ENCODE measurements at regions not wholly inside any gene's neighbourhood (a gene's known extent, or its start where the extent isn't known, plus 50 kb on each side); places are given as distances from the start of the nearest gene placed in this dataset.

DNA sequence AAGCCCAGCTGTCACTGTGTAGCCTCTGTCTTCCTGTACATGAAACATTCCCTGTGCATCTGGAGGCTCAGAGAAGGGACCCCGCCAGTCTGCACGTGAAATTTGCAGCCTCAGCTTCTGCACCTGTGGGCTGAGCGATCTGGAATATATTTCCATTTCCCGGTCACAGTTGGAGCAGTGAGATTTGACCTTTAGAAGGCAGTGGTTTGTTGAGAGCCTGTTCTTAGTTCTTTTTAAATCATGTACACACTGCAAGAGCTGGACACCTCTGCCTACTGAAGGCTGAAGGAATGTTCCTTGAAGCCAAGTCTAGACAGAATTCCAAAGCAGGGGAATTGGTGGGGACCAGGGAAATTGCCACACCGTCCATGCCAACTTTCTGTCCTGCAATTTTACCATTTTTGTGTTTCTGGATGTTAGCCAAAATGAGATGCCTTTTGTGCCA is 706.6 kb downstream of the INHBA start:
- H3K4me3 Mint-ChIP-seq = no peak overlapping the region

GRCh38 chr7:40990841-40991240 is 712.0 kb downstream of the INHBA start:
- no peak overlapping the region for H3K4me3 Mint-ChIP-seq
- H3K27ac Mint-ChIP-seq = no peak overlapping the region
- H3K36me3 Mint-ChIP-seq = no peaks in the 10 kb centered on the region
- H3K9me3 Mint-ChIP-seq = peaks cover 6% of the 10 kb centered on the region
- H3K4me1 Mint-ChIP-seq = no peaks in the 10 kb centered on the region
- H3K27me3 Mint-ChIP-seq = no peaks in the 10 kb centered on the region

More for the DNA sequence above, 706.6 kb downstream of the INHBA start:
- no peak overlapping the region for H3K27ac Mint-ChIP-seq
- no peaks in the 10 kb centered on the region for H3K36me3 Mint-ChIP-seq
- H3K4me1 Mint-ChIP-seq = no peaks in the 10 kb centered on the region
- H3K9me3 Mint-ChIP-seq = peaks cover 4% of the 10 kb centered on the region
- no peaks in the 10 kb centered on the region for H3K27me3 Mint-ChIP-seq

DNA sequence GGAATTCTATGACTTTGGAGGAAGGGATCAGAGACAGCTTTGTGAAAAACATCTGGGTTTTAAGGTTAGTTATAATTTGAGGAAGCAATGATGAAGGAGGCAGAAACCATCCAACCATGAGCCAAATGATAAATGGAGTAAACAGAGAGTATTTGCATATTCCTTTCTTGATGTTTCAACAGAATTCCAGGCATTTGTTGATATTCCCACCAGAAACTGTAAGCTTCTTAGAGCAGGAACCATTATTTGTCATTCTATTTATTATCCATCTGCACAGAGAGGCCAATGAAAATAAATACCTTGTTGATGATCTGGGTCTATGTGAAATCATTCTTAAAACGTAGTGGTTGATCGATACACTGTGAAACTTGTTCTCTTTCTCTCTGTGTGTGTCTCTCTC is 715.3 kb downstream of the INHBA start:
- no peaks in the 10 kb centered on the region for H3K27me3 Mint-ChIP-seq
- H3K27ac Mint-ChIP-seq = no peak overlapping the region
- H3K4me1 Mint-ChIP-seq = no peaks in the 10 kb centered on the region
- no peaks in the 10 kb centered on the region for H3K36me3 Mint-ChIP-seq
- H3K4me3 Mint-ChIP-seq = no peak overlapping the region
- H3K9me3 Mint-ChIP-seq = peaks cover 11% of the 10 kb centered on the region

DNA sequence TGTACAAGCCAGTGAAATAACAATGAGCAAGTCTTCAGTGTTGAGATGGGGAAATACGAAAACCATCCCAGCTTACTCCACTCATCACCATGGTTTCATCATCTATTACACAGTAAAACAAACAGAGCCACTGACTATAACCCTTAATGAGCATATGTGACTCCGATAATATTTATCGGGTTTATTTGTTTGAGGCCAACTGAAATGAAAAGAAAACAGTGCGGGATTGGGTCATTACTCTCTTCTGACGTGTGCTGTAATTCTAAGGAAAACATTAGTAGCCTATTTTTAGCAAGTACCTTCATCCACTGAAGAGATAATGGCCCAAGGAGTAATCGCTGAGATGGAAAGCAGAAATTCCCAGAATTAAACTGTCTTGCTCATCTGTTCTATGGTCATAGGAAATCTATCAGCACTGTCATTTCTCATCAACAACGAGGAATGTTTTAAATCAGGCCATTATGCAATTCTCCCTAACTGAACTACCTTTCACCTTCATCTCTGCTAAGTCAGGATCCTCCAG is 716.5 kb downstream of the INHBA start:
- Mint-ChIP-seq H3K9me3 (peaks cover 16% of the 10 kb centered on the region), H3K36me3 (no peaks in the 10 kb centered on the region), H3K27ac (no peak overlapping the region), H3K4me3 (no peak overlapping the region), H3K4me1 (no peaks in the 10 kb centered on the region), H3K27me3 (no peaks in the 10 kb centered on the region)

GRCh38 chr7:40983111-40983510 is 719.8 kb downstream of the INHBA start:
- H3K4me1 Mint-ChIP-seq = no peaks in the 10 kb centered on the region
- H3K4me3 Mint-ChIP-seq = no peak overlapping the region
- no peaks in the 10 kb centered on the region for H3K36me3 Mint-ChIP-seq
- H3K27ac Mint-ChIP-seq = no peak overlapping the region
- no peaks in the 10 kb centered on the region for H3K27me3 Mint-ChIP-seq
- peaks cover 12% of the 10 kb centered on the region for H3K9me3 Mint-ChIP-seq

DNA sequence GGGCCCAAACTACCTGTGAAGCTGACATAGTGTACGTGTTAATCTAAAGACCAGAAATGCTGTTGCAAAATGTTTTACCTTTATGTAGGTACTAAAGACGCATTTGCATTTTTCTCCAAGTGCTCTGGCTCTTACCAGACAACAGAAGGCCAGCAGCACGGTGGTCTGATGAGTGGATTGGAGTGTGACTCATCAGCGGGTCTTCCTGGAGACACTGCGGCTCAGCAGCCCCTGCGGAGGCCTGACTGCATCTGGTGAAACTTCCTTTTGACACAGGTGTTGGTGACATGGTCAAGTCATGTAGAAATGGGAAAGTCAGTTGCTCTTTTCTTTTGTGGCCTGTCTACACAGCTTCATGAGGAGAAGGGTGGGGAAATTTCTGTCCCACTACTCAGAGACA is 723.6 kb downstream of the INHBA start:
- H3K9me3 Mint-ChIP-seq = peaks cover 8% of the 10 kb centered on the region
- H3K4me1 Mint-ChIP-seq = no peaks in the 10 kb centered on the region
- no peaks in the 10 kb centered on the region for H3K36me3 Mint-ChIP-seq
- no peak overlapping the region for H3K4me3 Mint-ChIP-seq
- H3K27me3 Mint-ChIP-seq = no peaks in the 10 kb centered on the region
- no peak overlapping the region for H3K27ac Mint-ChIP-seq

GRCh38 chr7:40978047-40978446 is 724.8 kb downstream of the INHBA start:
- H3K4me1 Mint-ChIP-seq = no peaks in the 10 kb centered on the region
- no peak overlapping the region for H3K27ac Mint-ChIP-seq
- no peak overlapping the region for H3K4me3 Mint-ChIP-seq
- H3K36me3 Mint-ChIP-seq = no peaks in the 10 kb centered on the region
- peaks cover 8% of the 10 kb centered on the region for H3K9me3 Mint-ChIP-seq
- H3K27me3 Mint-ChIP-seq = no peaks in the 10 kb centered on the region

DNA sequence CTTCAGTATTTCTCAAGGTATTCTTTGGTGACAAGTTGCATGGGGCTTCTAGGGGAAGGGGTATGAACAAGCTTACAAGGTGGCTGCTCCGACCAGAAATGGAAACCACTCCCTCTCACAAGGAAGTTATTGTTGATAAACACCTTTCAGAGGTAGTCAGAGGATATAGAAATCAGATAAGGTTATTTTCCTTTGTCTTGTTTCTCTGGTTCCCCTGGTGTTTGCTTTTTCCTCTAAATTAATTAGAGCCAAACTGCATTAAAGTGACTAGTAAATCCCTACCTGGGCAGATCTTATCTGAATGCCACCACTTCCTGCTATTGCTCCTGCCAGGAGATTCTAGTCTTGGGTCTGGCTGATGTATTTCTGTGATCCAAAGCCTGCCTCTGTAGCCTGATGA is 725.4 kb downstream of the INHBA start:
- Mint-ChIP-seq H3K36me3 (no peaks in the 10 kb centered on the region), H3K27ac (no peak overlapping the region), H3K9me3 (peaks cover 8% of the 10 kb centered on the region), H3K27me3 (no peaks in the 10 kb centered on the region), H3K4me3 (no peak overlapping the region), H3K4me1 (no peaks in the 10 kb centered on the region)

GRCh38 chr7:40972426-40972825 is 730.5 kb downstream of the INHBA start:
- H3K36me3 Mint-ChIP-seq = no peaks in the 10 kb centered on the region
- H3K4me3 Mint-ChIP-seq = no peak overlapping the region
- H3K9me3 Mint-ChIP-seq = no peaks in the 10 kb centered on the region
- no peak overlapping the region for H3K27ac Mint-ChIP-seq
- H3K27me3 Mint-ChIP-seq = no peaks in the 10 kb centered on the region
- no peaks in the 10 kb centered on the region for H3K4me1 Mint-ChIP-seq

DNA sequence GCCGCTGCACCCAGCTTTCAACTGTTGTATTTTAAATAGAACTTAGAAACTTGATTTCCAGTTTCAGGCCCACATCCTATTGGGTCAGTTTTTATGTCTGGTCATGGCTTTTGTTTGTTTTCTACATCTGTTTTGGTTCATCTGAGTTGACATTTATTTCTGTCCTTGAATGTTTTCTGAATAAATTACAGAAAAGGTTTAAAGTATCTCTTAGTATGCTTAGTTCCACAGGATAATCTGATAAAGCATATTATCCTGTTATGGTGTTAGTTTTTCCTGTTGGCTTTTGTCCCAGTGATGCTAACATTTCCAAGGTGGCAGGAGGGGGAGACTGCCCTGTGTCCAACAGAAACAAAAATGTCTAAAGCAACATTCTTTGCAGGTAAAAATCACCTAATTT is 733.2 kb downstream of the INHBA start:
- H3K27ac Mint-ChIP-seq = no peak overlapping the region
- no peaks in the 10 kb centered on the region for H3K9me3 Mint-ChIP-seq
- peaks cover 2% of the 10 kb centered on the region for H3K36me3 Mint-ChIP-seq
- no peak overlapping the region for H3K4me3 Mint-ChIP-seq
- no peaks in the 10 kb centered on the region for H3K27me3 Mint-ChIP-seq
- no peaks in the 10 kb centered on the region for H3K4me1 Mint-ChIP-seq

- no peaks in the 10 kb centered on the region for H3K9me3 Mint-ChIP-seq
- H3K27ac Mint-ChIP-seq = no peak overlapping the region
- H3K4me3 Mint-ChIP-seq = no peak overlapping the region
- H3K4me1 Mint-ChIP-seq = no peaks in the 10 kb centered on the region
- H3K27me3 Mint-ChIP-seq = no peaks in the 10 kb centered on the region
- H3K36me3 Mint-ChIP-seq = peaks cover 2% of the 10 kb centered on the region
These were observed 736.2 kb downstream of the INHBA start for GRCh38 chr7:40966693-40967092.

DNA sequence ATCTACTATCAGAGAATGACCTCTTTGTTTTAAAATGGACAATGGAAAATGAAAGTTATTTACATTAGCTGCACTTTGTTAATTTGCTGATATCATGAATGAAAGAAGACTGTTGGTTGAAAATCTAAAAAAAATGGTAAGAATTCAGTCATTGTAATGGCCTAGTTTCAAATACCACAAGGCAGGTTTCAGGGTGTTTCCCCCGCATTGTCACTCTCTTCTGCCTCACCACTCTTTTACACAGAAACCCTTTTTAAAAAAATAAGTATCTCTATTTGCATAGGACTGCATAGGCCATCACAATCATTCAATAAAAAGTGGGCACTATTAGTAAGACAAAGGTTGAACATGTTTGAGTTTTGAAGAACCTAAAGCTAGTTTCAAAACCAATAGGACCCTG is 737.1 kb downstream of the INHBA start:
- no peaks in the 10 kb centered on the region for H3K27me3 Mint-ChIP-seq
- peaks cover 2% of the 10 kb centered on the region for H3K36me3 Mint-ChIP-seq
- no peaks in the 10 kb centered on the region for H3K4me1 Mint-ChIP-seq
- no peak overlapping the region for H3K4me3 Mint-ChIP-seq
- H3K9me3 Mint-ChIP-seq = no peaks in the 10 kb centered on the region
- H3K27ac Mint-ChIP-seq = no peak overlapping the region

DNA sequence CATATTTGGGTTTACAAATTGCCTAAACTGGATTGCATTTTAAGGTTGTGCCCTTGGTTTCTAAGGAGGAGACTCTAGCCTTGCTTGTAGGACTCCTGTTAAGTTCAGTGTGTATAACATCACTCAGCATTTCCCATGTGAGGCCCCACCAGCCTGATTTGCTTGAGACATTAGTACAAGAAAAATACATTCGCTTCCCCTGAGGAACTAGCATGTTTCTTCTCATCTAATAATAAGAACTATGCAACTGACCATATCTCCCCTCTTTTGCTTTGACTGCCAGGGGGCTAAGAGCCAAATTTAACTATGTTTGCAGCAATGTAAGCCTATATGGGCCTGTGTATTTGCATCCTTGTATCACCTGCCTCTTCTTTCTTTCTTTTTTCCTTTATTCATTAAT is 737.9 kb downstream of the INHBA start:
- Mint-ChIP-seq H3K36me3 (peaks cover 2% of the 10 kb centered on the region), H3K27me3 (no peaks in the 10 kb centered on the region), H3K4me1 (no peaks in the 10 kb centered on the region), H3K9me3 (no peaks in the 10 kb centered on the region), H3K4me3 (no peak overlapping the region), H3K27ac (no peak overlapping the region)

- no peak overlapping the region for H3K27ac Mint-ChIP-seq
- H3K4me1 Mint-ChIP-seq = no peaks in the 10 kb centered on the region
These were observed 738.3 kb downstream of the INHBA start for GRCh38 chr7:40964610-40965009.

GRCh38 chr7:40959955-40960354 is 742.9 kb downstream of the INHBA start:
- H3K9me3 Mint-ChIP-seq = peaks cover 14% of the 10 kb centered on the region
- no peak overlapping the region for H3K4me3 Mint-ChIP-seq
- H3K4me1 Mint-ChIP-seq = no peaks in the 10 kb centered on the region
- peaks cover 3% of the 10 kb centered on the region for H3K27me3 Mint-ChIP-seq
- no peak overlapping the region for H3K27ac Mint-ChIP-seq
- no peaks in the 10 kb centered on the region for H3K36me3 Mint-ChIP-seq

More at GRCh38 chr7:40964610-40965009, 738.3 kb downstream of the INHBA start:
- Mint-ChIP-seq H3K27me3 (no peaks in the 10 kb centered on the region), H3K4me3 (no peak overlapping the region), H3K9me3 (no peaks in the 10 kb centered on the region), H3K36me3 (peaks cover 2% of the 10 kb centered on the region)

DNA sequence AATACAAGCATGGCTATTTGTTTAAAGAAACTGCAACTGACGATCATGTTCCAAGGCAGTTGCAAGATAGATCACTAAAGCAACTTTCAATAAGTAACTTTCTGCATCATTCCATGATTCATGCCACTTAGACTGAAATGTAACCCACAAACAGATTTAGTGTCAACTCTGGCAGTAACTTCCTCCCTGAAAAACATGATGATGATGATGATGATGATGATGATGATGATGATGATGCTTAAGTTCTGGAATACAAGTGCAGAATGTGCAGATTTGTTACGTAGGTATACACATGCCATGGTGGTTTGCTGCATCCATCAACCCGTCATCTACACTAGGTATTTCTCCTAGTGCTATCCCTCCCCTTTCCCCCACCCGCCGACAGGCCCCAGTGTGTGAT is 754.7 kb downstream of the INHBA start:
- Mint-ChIP-seq H3K4me1 (no peaks in the 10 kb centered on the region), H3K36me3 (peaks cover 4% of the 10 kb centered on the region), H3K27ac (no peak overlapping the region), H3K9me3 (peaks cover 20% of the 10 kb centered on the region), H3K4me3 (no peak overlapping the region), H3K27me3 (no peaks in the 10 kb centered on the region)

DNA sequence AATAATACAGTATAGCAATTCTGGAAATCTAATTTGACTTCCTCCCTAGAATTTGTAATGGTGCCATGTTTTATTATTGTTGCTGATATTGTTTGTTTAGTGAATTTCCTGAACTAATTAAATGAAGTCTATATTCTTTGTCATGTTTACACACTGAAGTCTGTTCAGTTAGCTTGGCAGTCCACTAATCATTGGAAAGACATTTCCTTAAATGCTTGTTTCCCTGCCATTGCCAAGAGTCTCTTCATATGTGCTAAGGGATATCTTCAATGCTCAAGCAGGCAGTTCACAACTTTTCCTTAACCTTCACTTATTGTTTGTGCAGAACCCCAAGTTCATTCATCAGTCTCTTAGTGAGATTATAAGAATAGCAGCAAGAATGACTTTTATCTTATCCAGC is 755.3 kb downstream of the INHBA start:
- H3K36me3 Mint-ChIP-seq = peaks cover 4% of the 10 kb centered on the region

More for the DNA sequence above, 755.3 kb downstream of the INHBA start:
- Mint-ChIP-seq H3K27ac (no peak overlapping the region), H3K4me1 (no peaks in the 10 kb centered on the region), H3K4me3 (no peak overlapping the region), H3K27me3 (no peaks in the 10 kb centered on the region), H3K9me3 (peaks cover 20% of the 10 kb centered on the region)
